HT-29 (cell line): ENCODE measurements at regions not wholly inside any gene's neighbourhood (a gene's known extent, or its start where the extent isn't known, plus 50 kb on each side); places are given as distances from the start of the nearest gene placed in this dataset.
A peak's percentile ranks its signal among the peaks of the same experiment; 100 is the strongest.
"Not testable (repeated sequence)": the region's sequence is repeated elsewhere in the genome, so short reads cannot be mapped to it uniquely, and the experiment has no call there.

Experiments used
- DNase-seq: peaks from one replicate; pipeline ENCODE4 v3.0.0-alpha.2; 2015; ENCODE audit warnings: low spot score

DNA sequence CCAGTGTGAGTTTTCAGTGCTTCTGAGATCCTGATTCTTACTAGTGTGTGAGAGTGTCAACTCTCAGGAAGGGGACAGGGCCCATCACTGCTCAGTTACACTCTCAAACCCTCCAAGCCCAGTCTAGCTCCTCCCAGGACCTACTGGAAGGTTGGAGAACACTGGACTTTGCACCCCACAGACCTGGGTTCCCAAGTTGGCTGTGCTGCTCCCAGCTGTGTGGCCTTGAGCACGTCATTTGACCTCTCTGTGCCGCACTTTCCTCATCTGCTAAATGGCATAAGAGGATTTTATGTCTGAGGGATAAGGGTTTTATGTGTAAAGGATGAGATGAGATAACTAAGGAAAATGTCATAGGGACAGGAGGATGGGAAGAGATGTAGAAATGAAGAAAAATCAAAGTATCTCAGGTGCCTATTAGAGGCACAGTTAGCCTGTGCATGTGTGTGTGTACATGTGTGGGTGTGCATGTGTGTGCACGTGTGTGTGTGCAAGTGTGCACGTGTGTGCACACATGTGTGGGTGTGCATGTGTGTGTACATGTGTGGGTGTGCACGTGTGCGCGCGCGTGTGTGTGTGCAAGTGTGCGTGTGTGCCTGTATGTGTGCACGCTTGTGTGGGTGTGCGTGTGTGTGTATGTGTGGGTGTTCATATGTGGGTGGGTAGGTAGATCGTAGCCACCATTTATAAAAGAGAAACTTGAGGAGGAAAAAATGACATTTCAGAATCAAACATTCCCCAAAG, 108.0 kb upstream of the GRK3 start:
- not testable (repeated sequence) for DNase-seq

DNA sequence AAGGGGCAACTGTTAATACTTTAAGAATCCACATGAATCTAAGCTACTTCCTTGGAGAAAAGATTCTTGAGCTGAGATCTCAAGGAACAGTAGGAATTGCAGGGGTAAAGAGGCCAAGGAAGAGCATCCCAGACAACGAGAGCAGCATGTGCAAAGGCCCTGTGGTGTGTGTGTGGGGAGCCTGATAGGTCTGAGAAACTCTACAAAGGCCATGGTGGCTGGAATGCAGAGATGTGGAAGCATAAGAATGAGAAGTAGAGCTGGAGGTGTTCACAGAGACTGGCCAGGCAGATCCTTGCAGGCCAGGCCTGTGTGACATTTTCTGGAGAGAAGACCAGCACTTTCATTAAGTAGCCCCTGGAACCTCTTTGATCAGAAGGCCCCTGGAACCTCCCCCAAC, 105.8 kb upstream of the GRK3 start:
- not testable (repeated sequence) for DNase-seq

DNA sequence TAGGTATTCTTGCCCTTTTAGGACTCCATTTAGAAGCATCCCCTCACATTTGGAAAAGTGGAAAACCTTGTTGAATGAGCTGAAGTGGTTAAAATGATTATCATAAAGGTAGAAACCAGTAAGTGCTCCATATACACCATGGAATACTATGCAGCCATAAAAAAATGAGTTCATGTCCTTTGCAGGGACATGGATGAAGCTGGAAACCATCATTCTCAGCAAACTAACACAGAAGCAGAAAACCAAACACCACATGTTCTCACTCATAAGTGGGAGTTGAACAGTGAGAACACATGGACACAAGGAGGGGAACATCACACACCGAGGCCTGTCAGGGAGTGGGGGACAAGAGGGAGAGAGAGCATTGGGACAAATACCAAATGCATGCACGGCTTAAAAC, 103.8 kb upstream of the GRK3 start:
- DNase-seq, result not testable (repeated sequence)

DNA sequence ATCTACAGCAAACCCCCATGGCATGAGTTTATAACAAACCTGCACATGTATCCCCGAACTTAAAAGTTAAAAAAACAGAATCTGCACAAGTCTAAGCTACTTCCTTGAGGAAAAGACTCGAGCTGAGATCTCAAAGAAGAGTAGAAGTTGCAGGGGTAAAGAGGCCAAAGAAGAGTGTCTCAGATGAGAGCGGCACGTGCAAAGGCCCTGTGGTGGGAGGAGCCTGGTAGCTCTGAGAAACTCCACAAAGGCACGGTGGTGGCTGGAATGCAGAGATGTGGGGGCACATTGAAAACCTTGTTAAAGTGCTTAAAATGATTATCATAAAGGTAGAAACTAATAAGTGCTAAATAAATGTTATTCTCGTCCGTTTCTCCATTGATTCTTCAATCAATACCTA, 103.2 kb upstream of the GRK3 start:
- DNase-seq, result no peak

DNA sequence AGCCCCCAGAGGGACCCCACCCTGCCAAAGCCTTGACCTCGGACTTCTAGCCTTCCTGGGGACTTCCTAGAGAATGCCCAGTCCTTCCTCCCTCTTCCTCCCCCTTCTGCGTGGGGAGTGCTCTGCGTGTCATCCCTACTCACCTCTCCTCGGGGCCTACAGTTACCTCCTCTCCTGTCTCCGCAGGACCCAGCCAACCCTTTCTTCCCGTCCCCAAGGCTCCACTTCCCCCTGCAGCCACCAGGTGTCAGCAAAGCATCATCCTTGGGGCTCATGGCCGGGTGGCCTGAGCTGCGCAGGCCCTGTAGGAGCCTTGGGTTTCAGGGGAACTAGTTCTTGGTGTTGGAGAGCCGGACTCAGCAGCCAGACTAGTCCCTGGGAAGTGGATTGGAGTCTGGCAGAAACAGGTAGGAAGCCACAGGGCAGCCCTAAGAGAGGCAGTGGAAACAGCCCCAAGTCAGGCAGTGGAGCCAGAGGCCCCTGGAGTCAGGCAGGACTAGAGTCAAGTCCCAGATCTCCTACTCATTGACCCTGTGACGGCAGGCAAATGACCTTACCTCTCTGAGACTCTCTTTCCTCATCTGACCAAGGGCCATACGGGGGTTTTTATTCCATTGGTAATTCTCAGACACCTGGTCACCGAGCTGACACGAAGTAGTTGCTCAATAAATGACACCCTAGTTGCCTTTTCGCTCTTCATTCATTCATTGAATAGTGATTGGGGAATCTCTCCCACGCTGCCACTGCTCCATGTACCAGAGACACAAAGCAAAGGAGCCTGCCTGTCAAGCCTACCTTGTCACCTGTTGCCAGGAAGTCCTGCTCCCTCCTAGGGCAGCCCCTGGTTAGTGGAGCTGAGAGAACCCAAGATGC, 101.8 kb upstream of the GRK3 start:
- DNase-seq, result peak; percentile 88

DNA sequence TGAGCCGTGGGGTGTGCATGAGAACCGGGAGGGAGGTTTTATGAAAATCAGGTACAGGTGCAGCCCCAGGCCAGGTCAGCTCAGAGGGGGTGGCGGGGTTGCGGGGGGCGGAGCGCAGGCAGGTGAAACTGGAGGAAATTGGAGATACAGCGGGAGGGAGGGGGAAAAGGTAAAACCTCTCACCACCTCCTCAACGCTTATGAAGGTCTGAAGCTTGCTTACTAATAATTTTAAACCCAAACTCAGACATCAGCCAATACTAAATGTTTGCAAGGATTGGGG, 101.2 kb upstream of the GRK3 start:
- not testable (repeated sequence) for DNase-seq

DNA sequence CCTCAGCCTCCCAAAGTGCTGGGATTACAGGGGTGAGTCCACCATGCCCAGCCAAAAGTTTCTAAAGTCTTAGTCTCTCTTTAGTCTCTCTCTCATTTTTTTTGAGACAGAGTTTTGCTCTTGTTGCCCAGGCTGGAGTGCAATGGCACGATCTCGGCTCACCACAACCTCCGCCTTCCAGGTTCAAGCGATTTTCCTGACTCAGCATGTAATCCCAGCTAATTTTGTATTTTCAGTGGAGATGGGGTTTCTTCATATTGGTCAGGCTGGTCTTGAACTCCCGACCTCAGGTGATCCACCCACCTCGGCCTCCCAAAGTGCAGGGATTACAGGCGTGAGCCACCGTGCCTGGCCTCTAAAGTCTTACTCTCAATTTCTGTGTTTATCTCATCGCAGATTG, 100.1 kb upstream of the GRK3 start:
- not testable (repeated sequence) for DNase-seq

DNA sequence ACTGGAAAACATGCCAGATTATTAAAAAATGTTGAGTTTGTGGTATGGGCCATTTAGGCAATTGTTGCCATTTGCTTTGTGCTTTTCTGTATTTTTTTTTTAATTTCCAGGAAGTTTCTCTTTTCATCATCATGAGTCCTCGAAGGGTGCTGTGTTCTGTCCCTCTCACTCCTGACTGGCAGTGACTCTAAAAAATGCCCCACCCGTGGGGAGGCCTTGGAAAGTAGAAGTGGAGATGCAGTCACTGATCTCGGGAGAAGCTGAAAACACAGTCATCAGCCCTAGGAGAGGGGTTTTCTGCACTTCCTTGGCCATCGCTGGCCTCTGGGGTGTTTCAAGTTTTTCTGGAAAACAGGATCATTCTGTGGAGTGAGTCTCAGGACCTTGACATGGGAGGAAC, 98.5 kb upstream of the GRK3 start:
- DNase-seq, result no peak

DNA sequence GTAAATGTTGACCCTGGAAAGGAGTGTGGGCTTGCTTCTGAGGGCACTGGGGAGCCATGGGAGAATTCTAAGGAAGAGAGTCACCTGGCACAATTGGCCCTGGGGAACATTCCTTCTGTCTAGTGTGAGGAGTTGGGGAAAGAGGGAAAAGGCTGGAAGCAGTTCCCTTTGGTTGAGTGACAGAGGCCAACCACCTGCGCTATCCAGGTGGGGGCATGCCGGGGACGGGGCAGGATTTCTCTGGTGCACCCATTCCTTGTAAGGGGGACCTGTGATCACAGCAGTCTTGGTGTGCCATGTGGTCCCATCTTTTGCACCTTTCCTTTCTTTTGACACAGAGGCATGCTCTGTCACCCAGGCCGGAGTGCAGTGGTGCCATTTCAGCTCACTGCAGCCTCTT, 92.1 kb upstream of the GRK3 start:
- no peak for DNase-seq

DNA sequence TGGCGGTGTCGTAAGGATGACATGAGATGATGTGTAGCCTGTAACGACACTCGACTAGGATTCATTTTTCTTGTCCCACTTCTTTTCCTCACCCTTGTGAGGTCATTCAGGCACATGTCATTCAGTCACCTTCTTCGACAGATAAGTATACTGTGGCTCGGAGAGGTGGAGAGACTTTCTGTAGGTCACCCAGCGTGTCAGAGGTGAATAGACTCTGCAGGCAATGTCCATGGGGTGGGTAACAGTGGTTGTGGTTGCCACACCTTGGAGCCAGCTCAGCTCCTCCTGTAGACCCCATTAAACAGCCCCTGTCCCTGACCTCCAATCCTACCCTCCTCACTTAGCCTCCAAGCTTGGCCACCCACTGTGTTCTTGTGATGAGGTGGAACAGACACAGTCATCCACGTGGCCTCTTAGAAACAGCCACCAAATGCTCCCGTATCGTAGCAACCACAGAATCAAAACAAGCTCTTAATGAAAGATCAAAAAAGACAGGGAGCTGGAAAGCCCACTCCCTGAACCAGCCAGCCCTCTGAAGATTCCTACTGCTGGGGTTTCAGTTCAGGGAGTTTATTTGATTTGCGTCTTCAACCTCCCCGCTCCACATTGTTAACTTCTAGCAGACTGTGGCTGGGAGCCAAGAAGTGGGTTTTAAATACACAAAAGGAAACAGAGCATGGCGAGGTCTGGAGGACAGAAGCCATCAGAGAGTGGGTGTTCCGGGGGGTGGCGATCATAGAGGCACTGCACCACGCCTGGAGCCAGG, 89.0 kb upstream of the GRK3 start:
- peak; percentile 84 for DNase-seq

DNA sequence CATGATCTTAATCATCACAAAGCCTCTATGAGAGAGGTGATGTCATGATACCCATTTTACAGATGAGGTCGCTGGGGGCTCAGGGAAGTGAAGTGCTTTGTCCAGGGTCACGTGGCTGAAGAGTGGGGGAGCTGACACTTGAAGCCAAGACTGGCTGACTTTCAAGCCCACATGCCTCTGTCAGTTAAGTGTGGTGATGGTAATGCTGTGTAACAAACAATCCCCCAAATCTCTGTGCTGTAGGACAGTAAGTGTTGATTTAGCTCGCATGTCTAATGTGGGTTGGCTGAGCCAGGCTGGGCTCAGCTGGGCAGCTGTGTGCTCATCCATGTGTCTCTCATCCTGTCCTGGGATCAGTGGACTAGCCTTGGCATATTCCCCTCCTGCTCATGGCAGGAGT, 87.1 kb upstream of the GRK3 start:
- no peak for DNase-seq

DNA sequence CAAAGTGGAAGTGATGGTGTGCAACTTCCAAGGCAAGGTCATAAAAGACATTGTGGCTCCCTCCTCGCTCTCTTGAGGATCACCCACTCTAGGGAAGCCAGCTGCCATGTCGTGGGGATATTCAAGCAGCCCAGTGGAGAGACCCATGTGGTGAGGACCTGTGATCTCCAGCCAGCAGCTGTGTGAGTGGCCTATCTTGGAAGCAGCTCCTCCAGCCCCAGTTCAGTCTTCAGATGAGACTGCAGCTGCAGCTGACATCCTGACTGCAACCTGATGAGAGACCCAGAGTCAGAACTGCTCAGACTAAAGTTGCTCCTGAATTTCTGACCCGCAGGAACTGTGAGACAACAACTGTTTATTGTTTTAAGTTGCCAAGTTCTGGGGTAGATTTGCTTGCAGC, 86.4 kb upstream of the GRK3 start:
- DNase-seq, result no peak

DNA sequence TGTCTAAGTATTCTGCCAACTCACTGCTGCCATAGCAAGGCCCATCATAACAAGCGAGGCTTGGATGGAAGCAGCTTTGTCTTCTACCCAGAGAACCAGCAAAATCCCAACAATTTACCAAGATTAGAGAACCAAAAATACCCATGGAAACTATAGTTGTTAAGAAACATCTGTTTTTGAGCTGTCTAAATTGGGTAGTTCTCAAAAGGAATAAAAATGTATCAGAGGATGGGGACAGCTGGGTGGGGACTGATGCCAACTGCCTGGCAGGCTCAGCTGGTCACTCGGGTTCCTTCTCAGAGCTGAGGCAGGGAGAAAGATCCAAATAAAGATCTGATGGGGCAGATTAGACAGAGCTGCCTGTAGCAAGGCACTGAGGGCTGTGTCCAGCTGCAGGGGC, 85.9 kb upstream of the GRK3 start:
- peak; percentile 2 for DNase-seq

DNA sequence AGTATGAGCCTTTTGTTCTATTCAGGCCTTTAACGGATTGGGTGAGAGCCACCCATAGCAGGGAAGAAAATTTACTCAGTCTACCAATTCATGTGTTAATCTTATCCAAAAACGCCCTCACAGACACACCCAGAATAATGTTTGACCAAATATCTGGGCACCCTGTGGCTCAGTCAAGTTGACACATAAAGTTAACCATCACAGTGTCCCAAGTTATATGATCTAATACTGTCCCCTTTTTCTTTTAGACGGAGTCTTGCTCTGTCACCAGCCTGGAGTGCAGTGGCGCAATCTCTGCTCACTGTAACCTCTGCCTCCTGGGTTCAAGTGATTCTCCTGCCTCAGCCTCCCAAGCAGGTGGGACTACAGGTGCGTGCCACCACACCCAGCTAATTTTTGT, 83.6 kb upstream of the GRK3 start:
- DNase-seq, result not testable (repeated sequence)

DNA sequence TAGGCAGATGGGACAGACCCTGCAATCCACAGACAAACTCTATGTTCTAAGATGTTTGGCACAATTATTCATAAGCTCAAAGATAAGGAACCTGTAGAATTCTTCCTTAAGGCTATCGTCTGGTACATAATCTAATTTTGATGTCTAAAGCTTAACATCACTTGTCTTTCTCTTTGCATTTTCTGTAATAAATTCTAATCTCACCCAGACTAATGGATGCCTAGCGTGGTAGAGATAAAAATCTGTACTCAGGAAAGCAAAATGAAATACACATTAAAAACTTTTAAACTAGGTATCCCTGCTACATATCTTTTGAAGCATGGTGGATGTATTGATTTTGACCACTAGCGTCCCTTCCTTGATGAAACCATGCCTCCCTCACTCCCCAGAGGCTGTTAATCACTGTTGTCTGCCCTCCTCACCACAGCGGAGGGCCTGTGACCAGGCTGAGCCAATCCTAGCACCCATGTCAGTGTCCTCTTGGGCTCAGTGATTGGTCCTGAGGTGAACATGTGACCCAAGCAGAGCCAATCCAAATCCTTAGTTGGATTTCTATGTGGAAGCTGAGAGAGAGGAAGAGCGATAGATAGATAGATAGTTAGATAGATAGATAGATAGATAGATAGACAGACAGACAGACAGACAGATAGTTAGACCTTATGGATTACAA, 82.2 kb upstream of the GRK3 start:
- DNase-seq, result no peak

DNA sequence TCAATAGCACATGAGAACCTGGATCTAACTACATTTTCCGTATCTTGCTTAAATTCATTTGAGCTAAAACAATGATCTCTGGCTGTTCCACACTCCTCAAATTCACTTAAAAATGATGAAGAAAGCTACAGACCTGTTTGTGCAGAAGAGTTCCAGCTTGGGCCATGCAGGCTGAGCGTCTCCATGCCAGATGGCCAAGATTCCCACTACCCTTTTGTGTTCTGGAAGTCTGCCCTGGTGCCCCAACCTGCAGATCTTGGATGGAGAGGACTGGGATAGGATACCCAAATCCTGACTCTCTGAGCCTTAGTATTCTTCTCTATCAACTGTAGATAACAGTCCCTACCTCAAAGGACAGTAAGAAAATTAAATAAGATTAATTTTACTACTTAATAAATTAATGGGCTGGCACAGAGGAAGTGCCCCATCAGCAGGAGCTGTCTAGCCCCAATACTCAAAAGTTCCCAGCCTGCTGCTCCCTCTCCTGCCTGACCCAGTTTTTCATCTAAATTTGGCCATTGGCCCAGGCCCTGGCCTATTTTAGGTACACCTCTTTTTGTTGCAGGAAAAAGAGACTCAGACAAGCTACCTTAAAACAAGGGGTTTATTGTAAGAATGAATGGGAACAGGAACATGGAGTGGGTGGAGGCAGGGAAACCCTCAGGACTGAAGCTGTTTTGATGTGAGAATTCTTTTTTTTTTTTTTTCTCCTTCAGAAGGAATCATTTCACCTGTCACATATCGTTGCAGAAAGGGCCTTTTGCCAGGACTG, 81.4 kb upstream of the GRK3 start:
- DNase-seq, result no peak

DNA sequence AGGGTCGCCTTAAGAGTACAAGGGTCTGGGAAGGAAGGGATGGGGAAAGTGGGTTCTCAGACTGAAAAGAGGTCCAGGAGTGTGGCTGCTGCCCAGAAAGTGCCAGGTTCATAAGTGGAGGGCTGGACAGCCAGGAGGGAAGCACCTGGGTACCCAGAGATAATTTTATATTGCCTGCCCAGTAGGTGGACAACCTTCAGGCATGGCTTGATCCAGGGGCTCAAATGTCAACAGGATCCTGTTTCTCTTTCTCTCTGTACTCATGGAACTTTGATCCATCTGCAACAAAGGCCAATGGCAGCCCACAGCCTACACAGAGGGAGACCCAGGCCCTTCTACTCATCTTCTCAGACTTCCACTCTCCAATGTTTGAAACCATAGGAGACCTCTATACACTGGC, 80.5 kb upstream of the GRK3 start:
- DNase-seq, result no peak

DNA sequence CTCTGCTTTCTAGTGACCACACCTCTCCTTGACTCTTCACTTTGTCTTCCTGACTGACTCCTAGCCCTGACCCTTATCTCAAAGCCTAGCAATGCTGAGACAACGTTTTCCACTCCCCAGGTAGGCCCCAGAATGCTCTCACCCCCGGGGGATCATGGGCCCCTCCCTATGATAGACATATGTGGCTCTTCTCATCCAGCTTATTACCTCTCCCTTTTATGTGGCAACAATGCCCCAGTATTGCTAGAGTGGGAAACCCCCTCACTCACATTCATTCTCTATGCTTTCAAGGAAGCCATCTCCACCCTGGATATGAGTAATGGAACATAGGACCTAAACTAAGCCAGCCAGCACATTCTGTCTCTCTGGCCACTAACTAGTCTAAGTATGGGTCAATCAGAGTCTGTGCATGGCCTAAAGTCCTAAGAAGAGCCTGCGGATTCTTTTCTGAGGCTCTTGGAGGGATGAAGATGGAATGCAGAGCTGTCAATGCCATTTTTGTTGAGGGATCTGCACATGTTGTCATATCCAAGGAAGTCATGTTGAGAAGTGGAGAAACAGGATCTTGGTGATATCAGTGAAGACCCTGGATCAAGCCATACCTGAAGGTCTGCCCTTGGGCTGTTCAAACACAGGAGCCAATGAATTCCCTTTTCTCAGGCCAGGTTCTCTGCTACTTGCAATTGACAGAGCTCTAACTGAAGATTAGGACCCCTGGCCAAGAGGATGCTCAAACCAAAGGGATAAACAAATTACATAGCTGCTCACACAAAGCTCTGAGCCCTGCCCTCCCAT, 79.8 kb upstream of the GRK3 start:
- no peak for DNase-seq

DNA sequence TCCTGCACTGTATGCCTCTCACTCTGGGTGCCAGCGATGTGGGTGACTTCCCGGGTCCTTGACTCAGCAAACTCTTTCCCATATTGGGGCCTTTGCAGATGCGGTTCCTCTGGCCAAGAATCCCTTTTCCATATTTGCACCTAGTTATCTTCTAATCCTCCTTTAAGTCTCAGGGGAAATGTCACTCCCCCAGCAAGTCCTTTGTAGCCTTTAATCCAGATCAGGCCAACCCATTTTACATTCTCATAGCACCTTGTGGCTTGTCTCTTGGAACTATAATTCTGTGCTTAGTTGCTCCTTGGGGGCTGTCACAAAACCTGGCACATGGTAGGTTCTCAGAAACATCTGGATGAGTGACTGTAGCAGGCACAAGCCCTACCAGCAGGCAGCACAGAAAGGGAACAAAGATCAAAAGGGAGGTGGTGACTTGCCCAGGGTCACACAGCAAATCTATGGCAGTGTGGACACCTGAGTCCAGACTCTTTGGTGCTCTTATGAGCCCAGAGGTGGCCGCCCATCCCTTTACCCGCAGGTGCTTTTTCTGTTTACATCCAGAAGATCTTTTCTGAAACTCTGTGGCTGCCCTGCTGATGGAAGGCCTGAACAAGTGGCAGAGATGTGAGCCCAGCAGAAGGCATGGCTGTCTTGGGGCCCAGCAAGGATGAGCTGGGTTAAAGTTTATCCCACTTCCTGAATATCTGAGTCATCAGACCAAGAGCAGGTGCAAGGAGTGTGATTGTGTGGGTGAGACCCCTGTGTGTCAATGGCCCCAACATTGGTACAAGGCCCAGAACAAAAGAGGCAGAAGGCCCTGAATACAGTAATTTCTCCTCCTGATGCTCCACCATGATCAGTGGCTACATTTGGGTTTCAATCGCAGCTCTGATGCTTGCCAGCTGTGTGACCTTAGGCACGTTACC, 78.6 kb upstream of the GRK3 start:
- no peak for DNase-seq
